Ascending aorta (tissue), 2 donors: ENCODE measurements at regions not wholly inside any gene's neighbourhood (a gene's known extent, or its start where the extent isn't known, plus 50 kb on each side); places are given as distances from the start of the nearest gene placed in this dataset.

Source experiments
- DNase-seq, 2 donors: peaks; one replicate each; pipeline ENCODE4 v3.0.0-alpha.2; 2019; ENCODE audit warnings: low spot score in 2 of 2
- H3K27ac ChIP-seq, 2 donors: fragments of 200-600 bp; sonication (generic); one replicate each; pipeline ENCODE4 v1.5.1; 2016 to 2017; ENCODE audit warnings: mild to moderate bottlenecking in 1 of 2
- H3K27me3 ChIP-seq: fragments of 200-600 bp; sonication (generic); one replicate; pipeline ENCODE4 v1.5.1; 2017
- H3K36me3 ChIP-seq, 2 donors: fragments of 200-600 bp; sonication (generic); one replicate each; pipeline ENCODE4 v1.5.1; 2016
- H3K4me1 ChIP-seq, 2 donors: fragments of 200-600 bp; sonication (generic); one replicate each; pipeline ENCODE4 v1.5.1; 2016 to 2017; ENCODE audit warnings: mild to moderate bottlenecking in 1 of 2
- H3K4me3 ChIP-seq, 2 donors: fragments of 200-600 bp; sonication (generic); one replicate each; pipeline ENCODE4 v1.5.1; 2016 to 2017; ENCODE audit warnings: mild to moderate bottlenecking in 1 of 2
- H3K9me3 ChIP-seq, 2 donors: fragments of 200-600 bp; sonication (generic); one replicate each; pipeline ENCODE4 v1.5.1; 2016
- CTCF ChIP-seq, 3 experiments: fragments of 200-600 bp in 2 of 3; fragments of 450-650 bp in 1 of 3; sonication (generic) in 2 of 3; IDR thresholded peaks; one replicate each; pipeline ENCODE4 v1.5.1; 2016 to 2019; ENCODE audit warnings: antibody characterized with exemption in 3 of 3, mild to moderate bottlenecking in 1 of 3, moderate library complexity in 1 of 3
- intact Hi-C: fragments of 100-400 bp; cut with DNase I; formaldehyde crosslinking; loops from one replicate; pipeline ENCODE4 v1.15.1; 2023

GRCh38 chr3:163273694-163274093 lies 1777.1 kb downstream of the OTOL1 start:
- no peaks in the 10 kb centered on the region for H3K36me3 ChIP-seq
- no peak for TF ChIP-seq CTCF (IDR thresholded peaks at IDR 0.05)
- intact Hi-C loops, result no loop called here
- no peaks in the 10 kb centered on the region for H3K9me3 ChIP-seq
- DNase-seq, result no peak
- no peak overlapping the region for H3K27ac ChIP-seq
- no peak overlapping the region for H3K4me3 ChIP-seq
- H3K27me3 ChIP-seq, result no peaks in the 10 kb centered on the region
- H3K4me1 ChIP-seq, result no peaks in the 10 kb centered on the region

- no peaks in the 10 kb centered on the region for H3K4me1 ChIP-seq
- intact Hi-C loops, result no loop called here
- H3K27ac ChIP-seq, result no peak overlapping the region
- DNase-seq, result no peak
- H3K9me3 ChIP-seq, result peaks cover 0 to 7% of the 10 kb centered on the region in 2 donors
- no peaks in the 10 kb centered on the region for H3K36me3 ChIP-seq
- H3K27me3 ChIP-seq, result no peaks in the 10 kb centered on the region
- no peak for TF ChIP-seq CTCF (IDR thresholded peaks at IDR 0.05)
- H3K4me3 ChIP-seq, result no peak overlapping the region
Observed at GRCh38 chr3:163266731-163267130, 1770.1 kb downstream of the OTOL1 start.

- no peak for TF ChIP-seq CTCF (IDR thresholded peaks at IDR 0.05)
- no peaks in the 10 kb centered on the region for H3K27me3 ChIP-seq
- peaks cover 0 to 7% of the 10 kb centered on the region in 2 donors for H3K9me3 ChIP-seq
- H3K4me1 ChIP-seq, result no peaks in the 10 kb centered on the region
- intact Hi-C loops, result no loop called here
- H3K36me3 ChIP-seq, result no peaks in the 10 kb centered on the region
- H3K4me3 ChIP-seq, result no peak overlapping the region
- no peak for DNase-seq
- no peak overlapping the region for H3K27ac ChIP-seq
Observed at GRCh38 chr3:163261618-163262017, 1765.0 kb downstream of the OTOL1 start.

GRCh38 chr3:163261056-163261455 lies 1764.4 kb downstream of the OTOL1 start:
- Histone ChIP-seq H3K27ac (no peak overlapping the region), H3K4me1 (no peaks in the 10 kb centered on the region), H3K36me3 (no peaks in the 10 kb centered on the region), H3K27me3 (no peaks in the 10 kb centered on the region), H3K9me3 (peaks cover 0 to 7% of the 10 kb centered on the region in 2 donors), H3K4me3 (no peak overlapping the region)
- intact Hi-C loops, result no loop called here
- DNase-seq, result no peak
- TF ChIP-seq CTCF (IDR thresholded peaks at IDR 0.05), result no peak

- H3K36me3 ChIP-seq, result no peaks in the 10 kb centered on the region
- no peaks in the 10 kb centered on the region for H3K27me3 ChIP-seq
- no peaks in the 10 kb centered on the region for H3K9me3 ChIP-seq
- H3K4me3 ChIP-seq, result no peak overlapping the region
- intact Hi-C loops, result no loop called here
- no peak for TF ChIP-seq CTCF (IDR thresholded peaks at IDR 0.05)
- DNase-seq, result no peak
- H3K4me1 ChIP-seq, result no peaks in the 10 kb centered on the region
- no peak overlapping the region for H3K27ac ChIP-seq
Observed at GRCh38 chr3:163218336-163218735, 1721.7 kb downstream of the OTOL1 start.

GRCh38 chr3:163213838-163214237 lies 1717.2 kb downstream of the OTOL1 start:
- Histone ChIP-seq H3K9me3 (no peaks in the 10 kb centered on the region), H3K4me3 (no peak overlapping the region), H3K4me1 (no peaks in the 10 kb centered on the region), H3K36me3 (no peaks in the 10 kb centered on the region), H3K27ac (no peak overlapping the region), H3K27me3 (no peaks in the 10 kb centered on the region)
- no peak for DNase-seq
- TF ChIP-seq CTCF (IDR thresholded peaks at IDR 0.05), result no peak
- intact Hi-C loops, result no loop called here
